Osteoblast (primary cell): ENCODE measurements at regions not wholly inside any gene's neighbourhood (a gene's known extent, or its start where the extent isn't known, plus 50 kb on each side); places are given as distances from the start of the nearest gene placed in this dataset.

Source experiments
- DNase-seq: peaks from one replicate; pipeline ENCODE4 v3.0.0; 2011; ENCODE audit warnings: low spot score, mixed read lengths; ENCODE audit not compliant: insufficient read length; ENCODE audit errors: missing footprints
- H2AFZ ChIP-seq: 2 replicates; pipeline ENCODE4 v1.6.0; 2011; ENCODE audit warnings: mild to moderate bottlenecking, low read length
- H3K27ac ChIP-seq: 2 replicates; pipeline ENCODE4 v1.5.1; 2011; ENCODE audit warnings: mild to moderate bottlenecking, low read depth, low read length, moderate library complexity
- H3K27me3 ChIP-seq: 2 replicates; pipeline ENCODE4 v1.6.0; 2012; ENCODE audit warnings: mild to moderate bottlenecking, control low read depth, inconsistent platforms, low read length, moderate library complexity; ENCODE audit not compliant: insufficient read depth
- H3K36me3 ChIP-seq: 2 replicates; pipeline ENCODE4 v1.5.1; 2011; ENCODE audit warnings: mild to moderate bottlenecking, low read length, control low read depth, moderate library complexity; ENCODE audit not compliant: insufficient read depth
- H3K4me1 ChIP-seq: 2 replicates; pipeline ENCODE4 v1.5.1; 2011; ENCODE audit warnings: mild to moderate bottlenecking, low read length, control low read depth, moderate library complexity; ENCODE audit not compliant: insufficient read depth
- H3K4me2 ChIP-seq: 2 replicates; pipeline ENCODE4 v1.6.0; 2011; ENCODE audit warnings: mild to moderate bottlenecking, low read length; ENCODE audit not compliant: insufficient read depth
- H3K4me3 ChIP-seq: fragments of 200-600 bp; sonication (generic); 3 replicates; pipeline ENCODE4 v1.5.1; 2012; ENCODE audit warnings: mild to moderate bottlenecking, low read length, inconsistent platforms; ENCODE audit not compliant: insufficient read depth
- H3K79me2 ChIP-seq: 2 replicates; pipeline ENCODE4 v1.6.0; 2012; ENCODE audit warnings: mild to moderate bottlenecking, low read length, control low read depth, inconsistent platforms; ENCODE audit not compliant: insufficient read depth
- H3K9me3 ChIP-seq: 2 replicates; pipeline ENCODE4 v1.5.1; 2011; ENCODE audit warnings: low read depth, low read length, control low read depth
- H4K20me1 ChIP-seq: 2 replicates; pipeline ENCODE4 v1.6.0; 2012; ENCODE audit warnings: mild to moderate bottlenecking, low read length, control low read depth; ENCODE audit not compliant: insufficient read depth
- TF ChIP-seq, protein P1 (sequence below): IDR thresholded peaks from 2 replicates; pipeline ENCODE4 v1.5.1; 2011; ENCODE audit warnings: mild to moderate bottlenecking, low read depth, low read length, moderate library complexity; ENCODE audit errors: extremely low read depth

GRCh38 chr4:4659871-4660651 is 118.2 kb upstream of the STX18 start:
- no peaks in the 10 kb centered on the region for H3K36me3 ChIP-seq
- no peaks in the 10 kb centered on the region for H3K79me2 ChIP-seq
- TF ChIP-seq, protein P1, sequence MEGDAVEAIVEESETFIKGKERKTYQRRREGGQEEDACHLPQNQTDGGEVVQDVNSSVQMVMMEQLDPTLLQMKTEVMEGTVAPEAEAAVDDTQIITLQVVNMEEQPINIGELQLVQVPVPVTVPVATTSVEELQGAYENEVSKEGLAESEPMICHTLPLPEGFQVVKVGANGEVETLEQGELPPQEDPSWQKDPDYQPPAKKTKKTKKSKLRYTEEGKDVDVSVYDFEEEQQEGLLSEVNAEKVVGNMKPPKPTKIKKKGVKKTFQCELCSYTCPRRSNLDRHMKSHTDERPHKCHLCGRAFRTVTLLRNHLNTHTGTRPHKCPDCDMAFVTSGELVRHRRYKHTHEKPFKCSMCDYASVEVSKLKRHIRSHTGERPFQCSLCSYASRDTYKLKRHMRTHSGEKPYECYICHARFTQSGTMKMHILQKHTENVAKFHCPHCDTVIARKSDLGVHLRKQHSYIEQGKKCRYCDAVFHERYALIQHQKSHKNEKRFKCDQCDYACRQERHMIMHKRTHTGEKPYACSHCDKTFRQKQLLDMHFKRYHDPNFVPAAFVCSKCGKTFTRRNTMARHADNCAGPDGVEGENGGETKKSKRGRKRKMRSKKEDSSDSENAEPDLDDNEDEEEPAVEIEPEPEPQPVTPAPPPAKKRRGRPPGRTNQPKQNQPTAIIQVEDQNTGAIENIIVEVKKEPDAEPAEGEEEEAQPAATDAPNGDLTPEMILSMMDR, result no peak
- H3K9me3 ChIP-seq, result no peaks in the 10 kb centered on the region
- peak overlapping the region; percentile 80 for H3K27ac ChIP-seq
- peaks cover 5% of the 10 kb centered on the region for H3K27me3 ChIP-seq
- H3K4me3 ChIP-seq, result peak overlapping the region; percentile 28
- H2AFZ ChIP-seq, result peak overlapping the region; percentile 4
- no peaks in the 10 kb centered on the region for H4K20me1 ChIP-seq
- DNase-seq, result peak; percentile 94
- peak overlapping the region; percentile 71 for H3K4me2 ChIP-seq
- H3K4me1 ChIP-seq, result peaks cover 27% of the 10 kb centered on the region

- no peak overlapping the region for H3K4me2 ChIP-seq
- no peak overlapping the region for H3K27ac ChIP-seq
- H3K27me3 ChIP-seq, result no peaks in the 10 kb centered on the region
- H2AFZ ChIP-seq, result no peak overlapping the region
- DNase-seq, result no peak
- no peaks in the 10 kb centered on the region for H3K79me2 ChIP-seq
- TF ChIP-seq, protein P1, result no peak
- no peaks in the 10 kb centered on the region for H4K20me1 ChIP-seq
- H3K4me3 ChIP-seq, result no peak overlapping the region
- H3K36me3 ChIP-seq, result no peaks in the 10 kb centered on the region
- H3K4me1 ChIP-seq, result peaks cover 20% of the 10 kb centered on the region
- no peaks in the 10 kb centered on the region for H3K9me3 ChIP-seq
Observed at GRCh38 chr4:4658052-4658451, 116.2 kb upstream of the STX18 start.

DNA sequence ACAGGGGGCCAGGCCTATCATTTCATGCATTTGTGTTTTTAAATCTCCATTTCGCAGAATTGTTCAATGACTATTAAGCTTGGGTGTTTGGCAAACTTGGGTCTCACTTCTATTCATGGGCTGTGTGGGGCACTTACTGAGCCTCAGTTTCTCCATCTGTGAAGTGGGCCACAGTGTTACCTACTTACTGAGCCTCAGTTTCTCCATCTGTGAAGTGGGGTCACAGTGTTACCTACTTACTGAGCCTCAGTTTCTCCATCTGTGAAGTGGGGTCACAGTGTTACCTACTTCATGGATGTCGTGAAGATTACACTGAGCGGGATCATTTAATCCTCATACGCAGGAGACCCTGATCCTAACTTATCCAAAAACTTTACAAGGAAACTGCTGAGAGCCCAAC is 115.1 kb upstream of the STX18 start:
- Histone ChIP-seq H3K27me3 (no peaks in the 10 kb centered on the region), H3K79me2 (no peaks in the 10 kb centered on the region), H2AFZ (no peak overlapping the region), H3K27ac (no peak overlapping the region), H3K36me3 (no peaks in the 10 kb centered on the region), H3K9me3 (no peaks in the 10 kb centered on the region), H3K4me3 (no peak overlapping the region), H4K20me1 (no peaks in the 10 kb centered on the region), H3K4me2 (no peak overlapping the region), H3K4me1 (peaks cover 11% of the 10 kb centered on the region)
- no peak for DNase-seq
- TF ChIP-seq, protein P1, result no peak

GRCh38 chr4:4655901-4656300 is 114.1 kb upstream of the STX18 start:
- H3K9me3 ChIP-seq, result no peaks in the 10 kb centered on the region
- TF ChIP-seq, protein P1, result no peak
- DNase-seq, result no peak

More at GRCh38 chr4:4655901-4656300, 114.1 kb upstream of the STX18 start:
- Histone ChIP-seq H3K27me3 (no peaks in the 10 kb centered on the region), H2AFZ (no peak overlapping the region), H3K4me1 (peaks cover 11% of the 10 kb centered on the region), H3K27ac (no peak overlapping the region), H3K36me3 (no peaks in the 10 kb centered on the region), H3K79me2 (no peaks in the 10 kb centered on the region), H3K4me3 (no peak overlapping the region), H3K4me2 (no peak overlapping the region), H4K20me1 (no peaks in the 10 kb centered on the region)
